IMR-90 (cell line): ENCODE measurements at regions not wholly inside any gene's neighbourhood (a gene's known extent, or its start where the extent isn't known, plus 50 kb on each side); places are given as distances from the start of the nearest gene placed in this dataset.

Experiments
- ATAC-seq: fragments of 200-7000 bp; cut with Tn5 transposase; 2 replicates; pipeline ENCODE4 v1.9.1; 2020; ENCODE audit warnings: low read depth, mild to moderate bottlenecking, moderate library complexity
- BruUV-seq: library from RNA; stranded (reverse); fragments of 400-500 nt; replicated peaks from 2 replicates; lab custom pipeline; 2021; lab: Mats Ljungman, UMichigan
- CTCF ChIA-PET: fragments of 300-600 bp; formaldehyde crosslinking; extraction: SDS; loops from one replicate; lab custom pipeline; 2021; ENCODE audit warnings: antibody characterized with exemption; lab: Yijun Ruan, JAX
- POLR2A ChIA-PET: fragments of 300-600 bp; sonication (Branson Sonifier 250); formaldehyde crosslinking; loops from one replicate; lab custom pipeline; 2022; ENCODE audit warnings: antibody characterized with exemption; ENCODE audit not compliant: unreplicated experiment; lab: Charles Lee
- DNase-seq: peaks from one replicate; pipeline ENCODE4 v3.0.0; 2013
- H2AFZ ChIP-seq: replicated peaks from 2 replicates; pipeline ENCODE3; 2013; ENCODE audit warnings: low read length, mild to moderate bottlenecking; ENCODE audit not compliant: poor library complexity
- H2AK5ac ChIP-seq: 2 replicates; pipeline ENCODE4 v1.6.1; 2013; ENCODE audit warnings: low read depth, low read length, inconsistent platforms
- H2AK9ac ChIP-seq: replicated peaks from 2 replicates; pipeline ENCODE3; 2013; ENCODE audit warnings: mild to moderate bottlenecking, low read depth, low read length, moderate library complexity; ENCODE audit not compliant: poor library complexity
- H2BK120ac ChIP-seq: 2 replicates; pipeline ENCODE4 v1.6.1; 2013; ENCODE audit warnings: low read depth, low read length, inconsistent platforms
- H2BK15ac ChIP-seq: 3 replicates; pipeline ENCODE4 v1.6.1; 2013; ENCODE audit warnings: low read depth, low read length, inconsistent platforms
- H2BK20ac ChIP-seq: 2 replicates; pipeline ENCODE4 v1.6.1; 2013; ENCODE audit warnings: low read depth, mild to moderate bottlenecking, inconsistent platforms, low read length, moderate library complexity
- H2BK5ac ChIP-seq: 2 replicates; pipeline ENCODE4 v1.6.1; 2013; ENCODE audit warnings: mild to moderate bottlenecking, low read depth, low read length, inconsistent platforms; ENCODE audit not compliant: poor library complexity, severe bottlenecking
- H3K14ac ChIP-seq: replicated peaks from 2 replicates; pipeline ENCODE4 v1.6.1; 2013; ENCODE audit warnings: low read depth, low read length, inconsistent platforms
- H3K18ac ChIP-seq: 2 replicates; pipeline ENCODE4 v1.6.1; 2013; ENCODE audit warnings: low read depth, low read length, control low read depth
- H3K23ac ChIP-seq: 2 replicates; pipeline ENCODE4 v1.6.1; 2013; ENCODE audit warnings: low read depth, low read length, inconsistent platforms
- H3K27ac ChIP-seq: 2 replicates; pipeline ENCODE4 v1.5.1; 2013; ENCODE audit warnings: mild to moderate bottlenecking, control low read depth, low read length; ENCODE audit not compliant: insufficient read depth
- H3K27me3 ChIP-seq: 2 replicates; pipeline ENCODE4 v1.6.1; 2013; ENCODE audit warnings: low read length; ENCODE audit not compliant: control insufficient read depth, insufficient read depth
- H3K36me3 ChIP-seq: 2 replicates; pipeline ENCODE4 v1.6.1; 2013; ENCODE audit warnings: low read length, mixed read lengths; ENCODE audit not compliant: control insufficient read depth, insufficient read depth
- H3K4ac ChIP-seq: 2 replicates; pipeline ENCODE4 v1.6.1; 2013; ENCODE audit warnings: low read depth, low read length, inconsistent platforms
- H3K4me1 ChIP-seq: 2 replicates; pipeline ENCODE4 v1.6.1; 2013; ENCODE audit warnings: low read length, mixed read lengths; ENCODE audit not compliant: control insufficient read depth, insufficient read depth
- H3K4me2 ChIP-seq: 2 replicates; pipeline ENCODE4 v1.6.1; 2013; ENCODE audit warnings: low read depth, mild to moderate bottlenecking, control low read depth, low read length, moderate library complexity
- H3K4me3 ChIP-seq: 2 replicates; pipeline ENCODE4 v1.5.1; 2013; ENCODE audit warnings: low read depth, mild to moderate bottlenecking, control low read depth, low read length, moderate library complexity; ENCODE audit not compliant: insufficient read depth
- H3K56ac ChIP-seq: 2 replicates; pipeline ENCODE4 v1.6.1; 2013; ENCODE audit warnings: low read length, inconsistent platforms; ENCODE audit not compliant: insufficient read depth; ENCODE audit errors: extremely low read depth
- H3K79me1 ChIP-seq, 2 experiments: 2 replicates each; pipeline ENCODE4 v1.6.1; 2013; ENCODE audit warnings: low read length in 2 of 2, inconsistent platforms in 1 of 2, low read depth in 1 of 2
- H3K9ac ChIP-seq: 2 replicates; pipeline ENCODE4 v1.6.1; 2013; ENCODE audit warnings: low read depth, low read length, control low read depth
- H3K9me1 ChIP-seq: 2 replicates; pipeline ENCODE4 v1.6.1; 2013; ENCODE audit warnings: low read length, inconsistent platforms; ENCODE audit not compliant: insufficient read depth
- H3K9me3 ChIP-seq: 2 replicates; pipeline ENCODE4 v1.6.1; 2013; ENCODE audit warnings: low read length; ENCODE audit not compliant: control insufficient read depth, insufficient read depth
- H4K20me1 ChIP-seq: 2 replicates; pipeline ENCODE4 v1.6.1; 2013; ENCODE audit warnings: low read length, inconsistent platforms; ENCODE audit not compliant: insufficient read depth
- H4K5ac ChIP-seq: 2 replicates; pipeline ENCODE4 v1.6.1; 2013; ENCODE audit warnings: mild to moderate bottlenecking, low read depth, low read length, control low read depth
- H4K8ac ChIP-seq, 2 experiments: 2 replicates each; pipeline ENCODE4 v1.6.1; 2013; ENCODE audit warnings: low read depth in 2 of 2, low read length in 2 of 2, control low read depth in 1 of 2, inconsistent platforms in 1 of 2
- H4K91ac ChIP-seq: 2 replicates; pipeline ENCODE4 v1.6.1; 2013; ENCODE audit warnings: low read depth, low read length, inconsistent platforms; ENCODE audit not compliant: insufficient read depth
- BHLHE40 ChIP-seq: fragments of 150-350 bp; IDR thresholded peaks from 2 replicates; pipeline ENCODE4 v1.6.1; 2016; ENCODE audit warnings: mild to moderate bottlenecking, low read depth, low read length
- CEBPB ChIP-seq: IDR thresholded peaks from 2 replicates; pipeline ENCODE4 v1.6.1; 2012; ENCODE audit warnings: low read depth, low read length, improper control_type of control experiment
- CHD1 ChIP-seq: IDR thresholded peaks from 2 replicates; pipeline ENCODE4 v1.6.1; 2012; ENCODE audit warnings: low read depth, low read length, improper control_type of control experiment
- ELK1 ChIP-seq: fragments of 150-350 bp; IDR thresholded peaks from 2 replicates; pipeline ENCODE4 v1.6.1; 2016; ENCODE audit warnings: low read depth, mild to moderate bottlenecking, low read length, moderate library complexity, borderline replicate concordance
- MAFK ChIP-seq: IDR thresholded peaks from 2 replicates; pipeline ENCODE4 v1.6.1; 2012; ENCODE audit warnings: low read depth, low read length, improper control_type of control experiment
- MAZ ChIP-seq: IDR thresholded peaks from 2 replicates; pipeline ENCODE4 v1.6.1; 2012; ENCODE audit warnings: low read depth, mild to moderate bottlenecking, low read length, improper control_type of control experiment, moderate library complexity, borderline replicate concordance
- MXI1 ChIP-seq: IDR thresholded peaks from 2 replicates; pipeline ENCODE4 v1.6.1; 2012; ENCODE audit warnings: low read depth, mild to moderate bottlenecking, low read length, moderate library complexity, borderline replicate concordance
- NFE2L2 ChIP-seq: fragments of 150-350 bp; IDR thresholded peaks from 2 replicates; pipeline ENCODE4 v1.6.1; 2016; ENCODE audit warnings: low read depth, mild to moderate bottlenecking, low read length
- RAD21 ChIP-seq: IDR thresholded peaks from 2 replicates; pipeline ENCODE4 v1.6.1; 2012; ENCODE audit warnings: low read length, improper control_type of control experiment
- RCOR1 ChIP-seq: IDR thresholded peaks from 2 replicates; pipeline ENCODE4 v1.6.1; 2012; ENCODE audit warnings: mild to moderate bottlenecking, low read length, improper control_type of control experiment; ENCODE audit not compliant: insufficient replicate concordance
- RFX5 ChIP-seq: IDR thresholded peaks from 2 replicates; pipeline ENCODE4 v1.8.0; 2012; ENCODE audit warnings: low read depth, mild to moderate bottlenecking, low read length, moderate library complexity
- SMC3 ChIP-seq: fragments of 150-350 bp; IDR thresholded peaks from 2 replicates; pipeline ENCODE4 v1.6.1; 2016; ENCODE audit warnings: low read depth, mild to moderate bottlenecking, antibody characterized with exemption, low read length, moderate library complexity
- USF2 ChIP-seq: fragments of 150-350 bp; IDR thresholded peaks from 2 replicates; pipeline ENCODE4 v1.6.1; 2017; ENCODE audit warnings: mild to moderate bottlenecking, antibody characterized with exemption, low read length, low read depth
- WGBS, 2 experiments: methylation state at CpG; one replicate each; pipeline versions ENCODE4 v1.1.5 to v1.1.7; 2013; ENCODE audit warnings: missing lambda C conversion rate in 2 of 2; ENCODE audit not compliant: insufficient read length in 1 of 2; ENCODE audit errors: extremely low coverage in 2 of 2; 5-methylcytosine and 5-hydroxymethylcytosine counted together
- dilution Hi-C: fragments of 300-500 bp; cut with HindIII; formaldehyde crosslinking; loops from one replicate; pipeline ENCODE4 v1.14.3; 2018; ENCODE audit warnings: low sequenced_read_pairs; ENCODE audit not compliant: unreplicated experiment
- in situ Hi-C: fragments of 300-500 bp; cut with MboI; formaldehyde crosslinking; loops from 3 replicates; pipeline ENCODE4 v1.14.3; 2019; ENCODE audit warnings: low sequenced_read_pairs, inconsistent platforms, mixed read lengths
- intact Hi-C: fragments of 100-400 bp; cut with micrococcal nuclease; formaldehyde crosslinking; loops from 2 replicates; pipeline ENCODE4 v1.10.0; 2022
- TF ChIP-seq, protein P1 (sequence below): conservative IDR thresholded peaks from 2 replicates; pipeline ENCODE4 v1.5.1; 2012; ENCODE audit warnings: mild to moderate bottlenecking, low read depth, low read length, improper control_type of control experiment

- no peaks in the 10 kb centered on the region for H4K20me1 ChIP-seq
- no peak overlapping the region for H3K4me2 ChIP-seq
- H3K9me1 ChIP-seq: 0 out of 2 replicates have a peak, but pooled peaks cover 3% of the 10 kb centered on the region
- intact Hi-C loops (no loop called here), in situ Hi-C loops (no loop called here), dilution Hi-C loops (no loop called here)
- H3K4ac ChIP-seq: no peak overlapping the region
- WGBS, 2 experiments: 33% methylated on average over 1 of the region's 7 CpGs; no CpG with 5 or more reads in 1 of the 2 experiments
- no peak overlapping the region for H3K14ac ChIP-seq
- H3K27me3 ChIP-seq: peaks cover 46% of the 10 kb centered on the region
- no peak overlapping the region for H3K27ac ChIP-seq
- H3K4me3 ChIP-seq: no peak overlapping the region
- H3K4me1 ChIP-seq: no peaks in the 10 kb centered on the region
- H4K91ac ChIP-seq: no peak overlapping the region
- H3K9me3 ChIP-seq: no peaks in the 10 kb centered on the region
- CTCF ChIA-PET: interaction anchor here (0.6 kb wide), 1 partner anchor 326 kb away, joined by 3 read pairs; no protein-coding TSS in a partner anchor
- H2BK120ac ChIP-seq: no peak overlapping the region
- H3K36me3 ChIP-seq: no peaks in the 10 kb centered on the region
- no peak overlapping the region for H3K23ac ChIP-seq
- H4K5ac ChIP-seq: no peak overlapping the region
- TF ChIP-seq RAD21: no peak
- TF ChIP-seq CEBPB: no peak
- no peak for TF ChIP-seq ELK1
- no peak for TF ChIP-seq NFE2L2
- TF ChIP-seq RCOR1: no peak
- no peak for TF ChIP-seq CHD1
- TF ChIP-seq MAZ: no peak
- TF ChIP-seq MXI1: no peak
- TF ChIP-seq USF2: no peak
- TF ChIP-seq MAFK: no peak
- TF ChIP-seq BHLHE40: no peak
- TF ChIP-seq RFX5: no peak
- TF ChIP-seq, protein P1, sequence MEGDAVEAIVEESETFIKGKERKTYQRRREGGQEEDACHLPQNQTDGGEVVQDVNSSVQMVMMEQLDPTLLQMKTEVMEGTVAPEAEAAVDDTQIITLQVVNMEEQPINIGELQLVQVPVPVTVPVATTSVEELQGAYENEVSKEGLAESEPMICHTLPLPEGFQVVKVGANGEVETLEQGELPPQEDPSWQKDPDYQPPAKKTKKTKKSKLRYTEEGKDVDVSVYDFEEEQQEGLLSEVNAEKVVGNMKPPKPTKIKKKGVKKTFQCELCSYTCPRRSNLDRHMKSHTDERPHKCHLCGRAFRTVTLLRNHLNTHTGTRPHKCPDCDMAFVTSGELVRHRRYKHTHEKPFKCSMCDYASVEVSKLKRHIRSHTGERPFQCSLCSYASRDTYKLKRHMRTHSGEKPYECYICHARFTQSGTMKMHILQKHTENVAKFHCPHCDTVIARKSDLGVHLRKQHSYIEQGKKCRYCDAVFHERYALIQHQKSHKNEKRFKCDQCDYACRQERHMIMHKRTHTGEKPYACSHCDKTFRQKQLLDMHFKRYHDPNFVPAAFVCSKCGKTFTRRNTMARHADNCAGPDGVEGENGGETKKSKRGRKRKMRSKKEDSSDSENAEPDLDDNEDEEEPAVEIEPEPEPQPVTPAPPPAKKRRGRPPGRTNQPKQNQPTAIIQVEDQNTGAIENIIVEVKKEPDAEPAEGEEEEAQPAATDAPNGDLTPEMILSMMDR: no peak
- TF ChIP-seq SMC3: no peak
- H2AK5ac ChIP-seq: no peak overlapping the region
- no peak for ATAC-seq
- no TSS peak for BruUV-seq
- no peak overlapping the region for H2AFZ ChIP-seq
- POLR2A ChIA-PET: no interaction called here
- H4K8ac ChIP-seq: no peak overlapping the region
- no peak overlapping the region for H2BK20ac ChIP-seq
- no peak overlapping the region for H3K18ac ChIP-seq
- H2BK15ac ChIP-seq: no peak overlapping the region
- no peak overlapping the region for H3K9ac ChIP-seq
- no peak for DNase-seq
- H2AK9ac ChIP-seq: no peak overlapping the region
- H3K56ac ChIP-seq: no peak overlapping the region
- no peak overlapping the region for H2BK5ac ChIP-seq
- no peaks in the 10 kb centered on the region for H3K79me1 ChIP-seq
Observed at GRCh38 chr11:11211186-11211585, 141.9 kb downstream of the CSNK2A3 start.
